Astrocyte (in vitro differentiated cells and primary cell): ENCODE measurements at regions not wholly inside any gene's neighbourhood (a gene's known extent, or its start where the extent isn't known, plus 50 kb on each side); places are given as distances from the start of the nearest gene placed in this dataset.

Experiments used
- CTCF ChIP-seq: IDR thresholded peaks from 2 replicates; pipeline ENCODE4 v1.5.1; 2011; ENCODE audit warnings: low read depth, mild to moderate bottlenecking, inconsistent platforms, low read length, moderate library complexity; ENCODE audit not compliant: insufficient read depth
- EZH2 ChIP-seq: IDR thresholded peaks from 2 replicates; pipeline ENCODE4 v1.6.1; 2012; ENCODE audit warnings: mild to moderate bottlenecking, low read length, inconsistent platforms; ENCODE audit not compliant: insufficient read depth

- TF ChIP-seq CTCF, result no peak
- no peak for TF ChIP-seq EZH2
Observed at GRCh38 chr15:31230630-31231485, 95.8 kb upstream of the KLF13 start.
